ENCODE measurements at regions not wholly inside any gene's neighbourhood (a gene's known extent, or its start where the extent isn't known, plus 50 kb on each side); places are given as distances from the start of the nearest gene placed in this dataset.

GRCh38 chr4:53932796-53933610 lies 131.4 kb downstream of the CHIC2 start:
- TF ChIP-seq NANOG (IDR thresholded peaks at IDR 0.05; ENCODE audit: borderline replicate concordance) (no peak), CREB1 (CRISPR knock-in tag; IDR thresholded peaks at IDR 0.05; ENCODE audit: low read depth) (no peak), CTCF (conservative IDR thresholded peaks at IDR 0.05; ENCODE audit: low read depth in 2 of 2) (no peak), POLR2AphosphoS5 (IDR thresholded peaks at IDR 0.05; ENCODE audit: low read depth) (no peak), EZH2 (IDR thresholded peaks at IDR 0.05; ENCODE audit: low read depth, unreplicated experiment) (no peak), EZH2phosphoT487 (IDR thresholded peaks at IDR 0.05; ENCODE audit: unreplicated experiment) (no peak), JUNB (IDR thresholded peaks at IDR 0.05; ENCODE audit: unreplicated experiment) (no peak), ZNF114 (CRISPR knock-in tag; IDR thresholded peaks at IDR 0.05) (no peak)
- TF ChIP-seq, protein P1, sequence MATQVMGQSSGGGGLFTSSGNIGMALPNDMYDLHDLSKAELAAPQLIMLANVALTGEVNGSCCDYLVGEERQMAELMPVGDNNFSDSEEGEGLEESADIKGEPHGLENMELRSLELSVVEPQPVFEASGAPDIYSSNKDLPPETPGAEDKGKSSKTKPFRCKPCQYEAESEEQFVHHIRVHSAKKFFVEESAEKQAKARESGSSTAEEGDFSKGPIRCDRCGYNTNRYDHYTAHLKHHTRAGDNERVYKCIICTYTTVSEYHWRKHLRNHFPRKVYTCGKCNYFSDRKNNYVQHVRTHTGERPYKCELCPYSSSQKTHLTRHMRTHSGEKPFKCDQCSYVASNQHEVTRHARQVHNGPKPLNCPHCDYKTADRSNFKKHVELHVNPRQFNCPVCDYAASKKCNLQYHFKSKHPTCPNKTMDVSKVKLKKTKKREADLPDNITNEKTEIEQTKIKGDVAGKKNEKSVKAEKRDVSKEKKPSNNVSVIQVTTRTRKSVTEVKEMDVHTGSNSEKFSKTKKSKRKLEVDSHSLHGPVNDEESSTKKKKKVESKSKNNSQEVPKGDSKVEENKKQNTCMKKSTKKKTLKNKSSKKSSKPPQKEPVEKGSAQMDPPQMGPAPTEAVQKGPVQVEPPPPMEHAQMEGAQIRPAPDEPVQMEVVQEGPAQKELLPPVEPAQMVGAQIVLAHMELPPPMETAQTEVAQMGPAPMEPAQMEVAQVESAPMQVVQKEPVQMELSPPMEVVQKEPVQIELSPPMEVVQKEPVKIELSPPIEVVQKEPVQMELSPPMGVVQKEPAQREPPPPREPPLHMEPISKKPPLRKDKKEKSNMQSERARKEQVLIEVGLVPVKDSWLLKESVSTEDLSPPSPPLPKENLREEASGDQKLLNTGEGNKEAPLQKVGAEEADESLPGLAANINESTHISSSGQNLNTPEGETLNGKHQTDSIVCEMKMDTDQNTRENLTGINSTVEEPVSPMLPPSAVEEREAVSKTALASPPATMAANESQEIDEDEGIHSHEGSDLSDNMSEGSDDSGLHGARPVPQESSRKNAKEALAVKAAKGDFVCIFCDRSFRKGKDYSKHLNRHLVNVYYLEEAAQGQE (IDR thresholded peaks at IDR 0.05; ENCODE audit: unreplicated experiment) = no peak

All from GM23338 (cell line).